Endothelial cell of umbilical vein (primary cell): ENCODE measurements at regions not wholly inside any gene's neighbourhood (a gene's known extent, or its start where the extent isn't known, plus 50 kb on each side); places are given as distances from the start of the nearest gene placed in this dataset.

Source experiments
- BruUV-seq: library from RNA; stranded (reverse); fragments of 400-500 nt; replicated peaks from 2 replicates; lab custom pipeline; 2021; lab: Mats Ljungman, UMichigan
- CTCF ChIA-PET: fragments of 300-600, 350-600 bp; sonication (Branson Sonifier 250); formaldehyde crosslinking; loops from one replicate; lab custom pipeline; 2021; ENCODE audit warnings: antibody characterized with exemption, inconsistent platforms; lab: Charles Lee
- POLR2A ChIA-PET: fragments of 300-600, 350-600 bp; sonication (Branson Sonifier 250); formaldehyde crosslinking; loops from one replicate; lab custom pipeline; 2021; ENCODE audit warnings: antibody characterized with exemption, inconsistent platforms; lab: Charles Lee
- DNase-seq: peaks from one replicate; pipeline ENCODE4 v3.0.0-alpha.2; 2011; ENCODE audit warnings: low read depth, low spot score
- FAIRE-seq: peaks from 2 replicates; lab custom pipeline; 2011; peaks lifted over from hg19 to GRCh38; lab: Jason Lieb, UNC
- H2AFZ ChIP-seq: 2 replicates; pipeline ENCODE4 v1.6.0; 2012; ENCODE audit warnings: low read depth, low read length, control low read depth, inconsistent platforms
- H3K27ac ChIP-seq: 2 replicates; pipeline ENCODE4 v1.5.1; 2011; ENCODE audit warnings: low read depth, mild to moderate bottlenecking, control low read depth, low read length, moderate library complexity; ENCODE audit not compliant: insufficient read depth
- H3K27me3 ChIP-seq, 2 experiments: 2 replicates each; pipeline versions ENCODE4 v1.6.0 to v1.6.1; 2011; ENCODE audit warnings: low read length in 2 of 2, mixed read lengths in 1 of 2; ENCODE audit not compliant: control insufficient read depth in 2 of 2, insufficient read depth in 2 of 2
- H3K36me3 ChIP-seq, 2 experiments: 2 replicates in 1 of 2; 3 replicates in 1 of 2; pipeline ENCODE4 v1.5.1; 2011; ENCODE audit warnings: low read length in 2 of 2, mild to moderate bottlenecking in 1 of 2, moderate library complexity in 1 of 2; ENCODE audit not compliant: control insufficient read depth in 2 of 2, insufficient read depth in 2 of 2; ENCODE audit errors: extremely low read depth in 1 of 2
- H3K4me1 ChIP-seq: 3 replicates; pipeline ENCODE4 v1.5.1; 2011; ENCODE audit warnings: mild to moderate bottlenecking, low read length; ENCODE audit not compliant: control insufficient read depth, insufficient read depth; ENCODE audit errors: extremely low read depth
- H3K4me2 ChIP-seq: 2 replicates; pipeline ENCODE4 v1.6.1; 2011; ENCODE audit warnings: low read length, control low read depth, mixed read lengths; ENCODE audit not compliant: insufficient read depth
- H3K4me3 ChIP-seq, 3 experiments: fragments of 200-600 bp in 1 of 3; sonication (generic), shearing (Covaris generic) in 1 of 3; replicated peaks in 1 of 3; 2 replicates each; pipeline ENCODE4 v1.5.1; 2011 to 2016; ENCODE audit warnings: control low read depth in 3 of 3, low read length in 3 of 3, mild to moderate bottlenecking in 2 of 3, inconsistent platforms in 1 of 3, low read depth in 1 of 3, moderate library complexity in 1 of 3; ENCODE audit not compliant: insufficient read depth in 1 of 3
- H3K79me2 ChIP-seq: 2 replicates; pipeline ENCODE4 v1.6.0; 2012; ENCODE audit warnings: low read length, inconsistent platforms; ENCODE audit not compliant: control insufficient read depth, insufficient read depth
- H3K9ac ChIP-seq: replicated peaks from 2 replicates; pipeline ENCODE3; 2011; ENCODE audit warnings: low read length, control low read depth; ENCODE audit not compliant: insufficient read depth; ENCODE audit errors: extremely low read depth
- H3K9me1 ChIP-seq: replicated peaks from 3 replicates; pipeline ENCODE4 v1.6.0; 2011; ENCODE audit warnings: mild to moderate bottlenecking, low read length; ENCODE audit not compliant: control insufficient read depth, insufficient read depth; ENCODE audit errors: extremely low read depth
- H3K9me3 ChIP-seq: replicated peaks from 2 replicates; pipeline ENCODE4 v1.5.1; 2012; ENCODE audit warnings: low read length, inconsistent platforms; ENCODE audit not compliant: control insufficient read depth, insufficient read depth
- H4K20me1 ChIP-seq: replicated peaks from 2 replicates; pipeline ENCODE3; 2011; ENCODE audit warnings: mild to moderate bottlenecking, low read length; ENCODE audit not compliant: control insufficient read depth, insufficient read depth; ENCODE audit errors: extremely low read depth
- CTCF ChIP-seq, 2 donors: IDR thresholded peaks; 1 replicate in 1 of 2; 2 replicates in 1 of 2; pipeline ENCODE4 v1.5.1; 2011; ENCODE audit warnings: low read length in 2 of 2, mild to moderate bottlenecking in 2 of 2, moderate library complexity in 2 of 2, control low read depth in 1 of 2, inconsistent platforms in 1 of 2, low read depth in 1 of 2; ENCODE audit not compliant: insufficient read depth in 1 of 2; ENCODE audit errors: extremely low read depth in 1 of 2
- EZH2 ChIP-seq: IDR thresholded peaks from 2 replicates; pipeline ENCODE4 v1.6.1; 2012; ENCODE audit warnings: borderline replicate concordance, low read depth, mild to moderate bottlenecking, moderate library complexity, low read length, inconsistent platforms; ENCODE audit not compliant: severe bottlenecking
- FOS ChIP-seq: IDR thresholded peaks from 2 replicates; pipeline ENCODE4 v1.6.1; 2011; ENCODE audit warnings: mild to moderate bottlenecking, low read length, moderate library complexity, borderline replicate concordance; ENCODE audit not compliant: insufficient read depth
- GATA2 ChIP-seq: IDR thresholded peaks from 2 replicates; pipeline ENCODE4 v1.7.0; 2011; ENCODE audit warnings: low read depth, mild to moderate bottlenecking, moderate library complexity, mixed read lengths, low read length; ENCODE audit not compliant: insufficient read length, insufficient read depth
- JUN ChIP-seq: IDR thresholded peaks from 2 replicates; pipeline ENCODE4 v1.6.1; 2011; ENCODE audit warnings: borderline replicate concordance, low read depth; ENCODE audit not compliant: insufficient read length, insufficient read depth
- MAX ChIP-seq: IDR thresholded peaks from 2 replicates; pipeline ENCODE4 v1.6.1; 2011; ENCODE audit not compliant: insufficient read depth, insufficient read length
- MYC ChIP-seq: IDR thresholded peaks from one replicate; pipeline ENCODE4 v1.6.1; 2011; ENCODE audit warnings: mild to moderate bottlenecking, low read depth, low read length
- POLR2A ChIP-seq: IDR thresholded peaks from 2 replicates; pipeline ENCODE4 v1.6.1; 2012; ENCODE audit warnings: low read depth, mild to moderate bottlenecking, control low read depth, low read length
- POLR2AphosphoS5 ChIP-seq: IDR thresholded peaks from 2 replicates; pipeline ENCODE4 v1.6.1; 2012; ENCODE audit warnings: low read depth, mild to moderate bottlenecking, control low read depth, low read length, moderate library complexity; ENCODE audit not compliant: insufficient read depth
- dilution Hi-C: fragments of 300-500 bp; cut with MboI; formaldehyde crosslinking; loops from one replicate; pipeline ENCODE4 v1.15.0; 2019; ENCODE audit warnings: low sequenced_read_pairs; ENCODE audit not compliant: extremely low pct_ligation_motif_present
- intact Hi-C: fragments of 100-400 bp; cut with micrococcal nuclease; formaldehyde crosslinking; loops from one replicate; pipeline ENCODE4 v1.10.0; 2022

- Histone ChIP-seq H3K4me3 (no peak overlapping the region), H3K36me3 (no peaks in the 10 kb centered on the region), H3K79me2 (no peaks in the 10 kb centered on the region), H3K4me1 (no peaks in the 10 kb centered on the region), H3K9me1 (no peaks in the 10 kb centered on the region), H3K9me3 (no peaks in the 10 kb centered on the region), H3K9ac (no peak overlapping the region), H2AFZ (no peak overlapping the region), H3K27me3 (no peaks in the 10 kb centered on the region), H4K20me1 (no peaks in the 10 kb centered on the region), H3K4me2 (no peak overlapping the region), H3K27ac (no peak overlapping the region)
- FAIRE-seq (no peak), DNase-seq (no peak)
- BruUV-seq: no TSS peak
- POLR2A ChIA-PET: no interaction called here
- intact Hi-C loops: no loop called here
- dilution Hi-C loops: no loop called here
- CTCF ChIA-PET: no interaction called here
- TF ChIP-seq MYC (no peak), POLR2AphosphoS5 (no peak), CTCF (IDR thresholded peaks at IDR 0.05; ENCODE audit: extremely low read depth in 1 of 2, insufficient read depth in 1 of 2, low read depth in 1 of 2, low read length in 2 of 2) (no peak)
These were observed 185.3 kb upstream of the PLPP4 start for GRCh38 chr10:120271696-120272095.

- dilution Hi-C loops: no loop called here
- Histone ChIP-seq H3K27me3 (no peaks in the 10 kb centered on the region), H3K79me2 (no peaks in the 10 kb centered on the region), H3K9ac (no peak overlapping the region), H3K4me2 (no peak overlapping the region), H3K4me1 (no peaks in the 10 kb centered on the region), H3K36me3 (no peaks in the 10 kb centered on the region), H4K20me1 (no peaks in the 10 kb centered on the region), H3K27ac (no peak overlapping the region), H3K9me1 (no peaks in the 10 kb centered on the region), H2AFZ (no peak overlapping the region), H3K4me3 (no peak overlapping the region), H3K9me3 (no peaks in the 10 kb centered on the region)
- intact Hi-C loops: no loop called here
- TF ChIP-seq MYC: no peak
- TF ChIP-seq CTCF (IDR thresholded peaks at IDR 0.05; ENCODE audit: extremely low read depth in 1 of 2, insufficient read depth in 1 of 2, low read depth in 1 of 2, low read length in 2 of 2): no peak
- TF ChIP-seq POLR2AphosphoS5: no peak
- no peak for TF ChIP-seq JUN
- TF ChIP-seq FOS: no peak
- no peak for TF ChIP-seq MAX
- TF ChIP-seq POLR2A: no peak
- no peak for TF ChIP-seq EZH2
- no peak for TF ChIP-seq GATA2
- DNase-seq (no peak), FAIRE-seq (no peak)
- ChIA-PET POLR2A (no interaction called here), CTCF (no interaction called here)
- no TSS peak for BruUV-seq
These were observed 184.7 kb upstream of the PLPP4 start for GRCh38 chr10:120272350-120272749.
